ENCODE measurements at regions not wholly inside any gene's neighbourhood (a gene's known extent, or its start where the extent isn't known, plus 50 kb on each side); places are given as distances from the start of the nearest gene placed in this dataset.

DNA sequence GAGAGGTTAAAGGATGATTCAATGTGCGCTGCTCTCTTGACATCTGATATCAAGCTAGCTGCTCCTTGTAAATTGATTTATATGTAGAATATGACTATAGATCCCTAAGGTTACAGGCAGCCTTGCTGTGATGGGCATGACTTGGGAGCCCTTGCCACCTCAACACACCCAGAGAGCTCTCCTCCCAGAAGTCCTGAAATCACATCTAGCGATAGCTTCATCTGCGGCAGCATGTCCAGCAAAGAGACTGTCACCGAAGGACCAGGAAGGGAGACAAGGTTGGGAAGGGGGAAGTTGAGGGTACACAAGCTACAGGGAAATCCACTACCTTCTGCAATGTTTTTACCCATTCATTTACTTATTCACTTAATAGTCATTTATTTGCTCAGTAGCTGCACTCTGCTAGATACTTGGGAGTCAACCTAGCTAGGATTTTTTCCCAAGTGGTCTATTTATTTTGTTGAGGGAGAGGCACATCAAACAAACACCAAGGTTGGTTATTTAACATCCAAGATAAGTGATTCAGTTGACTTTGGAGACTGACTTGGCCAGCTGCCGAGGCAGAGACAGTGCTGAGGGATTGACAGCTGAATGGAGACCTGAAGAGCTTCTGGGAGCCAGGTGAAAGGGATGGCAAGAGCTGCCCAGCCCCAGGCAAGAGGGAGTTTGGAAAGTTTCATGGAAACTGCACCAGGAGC is 205.8 kb upstream of the IL12A start (continued):
- TF ChIP-seq ZNF138 (tag by site-specific recombination; IDR thresholded peaks at IDR 0.05; ENCODE audit: borderline replicate concordance): no peak
- no peak for TF ChIP-seq SETDB1 (IDR thresholded peaks at IDR 0.05; ENCODE audit: insufficient read length, low read length)
- TF ChIP-seq ZNF701 (tag by site-specific recombination; IDR thresholded peaks at IDR 0.05): no peak

DNA sequence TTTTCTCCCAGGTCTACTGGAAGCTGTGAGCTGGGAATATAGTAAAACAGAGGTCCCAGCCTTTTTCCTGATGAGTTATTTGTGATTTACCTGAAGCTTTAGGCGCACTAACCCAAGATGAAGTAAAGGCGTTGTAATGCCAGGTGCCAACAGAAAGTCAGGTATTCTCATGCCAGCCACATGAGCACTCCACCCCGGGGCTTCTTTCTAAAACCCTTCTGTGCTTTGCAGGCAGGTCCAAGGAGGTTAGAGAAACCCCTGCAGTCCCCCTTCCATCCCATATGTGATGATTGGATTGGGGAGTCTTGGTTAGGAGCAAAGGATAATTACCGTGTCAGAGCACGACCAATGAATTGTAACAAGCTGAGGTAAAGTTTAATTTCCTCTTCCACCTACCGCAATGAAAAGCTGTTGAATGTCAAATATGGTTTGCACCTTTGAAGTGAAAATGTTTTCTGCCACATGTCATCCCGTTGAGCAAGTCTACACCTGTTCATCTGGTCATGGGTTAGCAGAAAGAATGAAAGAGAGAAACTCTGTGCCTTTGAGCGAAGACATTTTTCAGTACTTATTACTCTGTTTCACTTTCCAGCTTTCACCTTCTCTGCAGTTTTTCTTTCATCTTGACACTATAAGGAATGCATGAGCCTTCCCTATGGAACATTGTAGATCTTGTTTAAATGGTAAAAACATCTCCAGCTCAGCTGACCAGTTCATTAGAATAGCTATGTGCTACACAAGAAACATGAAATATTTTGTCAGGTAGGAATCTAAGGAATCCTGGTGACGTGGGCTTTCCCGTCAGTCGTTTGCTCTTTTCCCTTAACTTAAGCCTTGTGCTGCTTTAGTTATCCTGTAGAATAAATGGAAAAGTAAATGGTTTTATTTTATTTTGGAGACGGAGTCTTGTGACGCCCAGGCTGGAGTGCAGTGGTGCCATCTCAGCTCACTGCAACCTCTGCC is 204.6 kb upstream of the IL12A start:
- H3K4me1 ChIP-seq (ENCODE audit: control insufficient read depth, insufficient read depth, low read length): peaks cover 56% of the 10 kb centered on the region
- no peak overlapping the region for H3K27ac ChIP-seq (ENCODE audit: extremely low read depth, low read depth, low read length)
- H3K9me3 ChIP-seq (ENCODE audit: control insufficient read depth, insufficient read depth, low read depth, low read length): no peaks in the 10 kb centered on the region
- TF ChIP-seq ZNF585B (tag by site-specific recombination; IDR thresholded peaks at IDR 0.05) (no peak), ZNF449 (tag by site-specific recombination; IDR thresholded peaks at IDR 0.05) (no peak), ZNF366 (tag by site-specific recombination; conservative IDR thresholded peaks at IDR 0.05) (no peak), ZNF664 (tag by site-specific recombination; IDR thresholded peaks at IDR 0.05) (no peak), SCRT2 (tag by site-specific recombination; IDR thresholded peaks at IDR 0.05) (peak; percentile 74), WT1 (tag by site-specific recombination; IDR thresholded peaks at IDR 0.05) (peak; percentile 68), SP7 (tag by site-specific recombination; IDR thresholded peaks at IDR 0.05) (0 out of 2 replicates have a peak, but pooled peaks have one; percentile 22), ZNF391 (tag by site-specific recombination; IDR thresholded peaks at IDR 0.05; ENCODE audit: borderline replicate concordance, low read depth) (no peak), ZNF548 (tag by site-specific recombination; IDR thresholded peaks at IDR 0.05) (no peak), PRDM1 (tag by site-specific recombination; IDR thresholded peaks at IDR 0.05) (peak; percentile 90), TRIM28 (IDR thresholded peaks at IDR 0.05; ENCODE audit: borderline replicate concordance, low read length) (no peak), SETDB1 (IDR thresholded peaks at IDR 0.05; ENCODE audit: insufficient read length, low read length) (no peak), ZNF341 (tag by site-specific recombination; IDR thresholded peaks at IDR 0.05; ENCODE audit: low read depth) (no peak), ZNF654 (tag by site-specific recombination; IDR thresholded peaks at IDR 0.05; ENCODE audit: low read depth) (no peak)
- TF ChIP-seq, protein P1, sequence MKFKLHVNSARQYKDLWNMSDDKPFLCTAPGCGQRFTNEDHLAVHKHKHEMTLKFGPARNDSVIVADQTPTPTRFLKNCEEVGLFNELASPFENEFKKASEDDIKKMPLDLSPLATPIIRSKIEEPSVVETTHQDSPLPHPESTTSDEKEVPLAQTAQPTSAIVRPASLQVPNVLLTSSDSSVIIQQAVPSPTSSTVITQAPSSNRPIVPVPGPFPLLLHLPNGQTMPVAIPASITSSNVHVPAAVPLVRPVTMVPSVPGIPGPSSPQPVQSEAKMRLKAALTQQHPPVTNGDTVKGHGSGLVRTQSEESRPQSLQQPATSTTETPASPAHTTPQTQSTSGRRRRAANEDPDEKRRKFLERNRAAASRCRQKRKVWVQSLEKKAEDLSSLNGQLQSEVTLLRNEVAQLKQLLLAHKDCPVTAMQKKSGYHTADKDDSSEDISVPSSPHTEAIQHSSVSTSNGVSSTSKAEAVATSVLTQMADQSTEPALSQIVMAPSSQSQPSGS (tag by site-specific recombination; IDR thresholded peaks at IDR 0.05; ENCODE audit: low read depth): no peak
- TF ChIP-seq, protein P2, sequence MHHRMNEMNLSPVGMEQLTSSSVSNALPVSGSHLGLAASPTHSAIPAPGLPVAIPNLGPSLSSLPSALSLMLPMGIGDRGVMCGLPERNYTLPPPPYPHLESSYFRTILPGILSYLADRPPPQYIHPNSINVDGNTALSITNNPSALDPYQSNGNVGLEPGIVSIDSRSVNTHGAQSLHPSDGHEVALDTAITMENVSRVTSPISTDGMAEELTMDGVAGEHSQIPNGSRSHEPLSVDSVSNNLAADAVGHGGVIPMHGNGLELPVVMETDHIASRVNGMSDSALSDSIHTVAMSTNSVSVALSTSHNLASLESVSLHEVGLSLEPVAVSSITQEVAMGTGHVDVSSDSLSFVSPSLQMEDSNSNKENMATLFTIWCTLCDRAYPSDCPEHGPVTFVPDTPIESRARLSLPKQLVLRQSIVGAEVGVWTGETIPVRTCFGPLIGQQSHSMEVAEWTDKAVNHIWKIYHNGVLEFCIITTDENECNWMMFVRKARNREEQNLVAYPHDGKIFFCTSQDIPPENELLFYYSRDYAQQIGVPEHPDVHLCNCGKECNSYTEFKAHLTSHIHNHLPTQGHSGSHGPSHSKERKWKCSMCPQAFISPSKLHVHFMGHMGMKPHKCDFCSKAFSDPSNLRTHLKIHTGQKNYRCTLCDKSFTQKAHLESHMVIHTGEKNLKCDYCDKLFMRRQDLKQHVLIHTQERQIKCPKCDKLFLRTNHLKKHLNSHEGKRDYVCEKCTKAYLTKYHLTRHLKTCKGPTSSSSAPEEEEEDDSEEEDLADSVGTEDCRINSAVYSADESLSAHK (tag by site-specific recombination; IDR thresholded peaks at IDR 0.05): no peak
- H3K36me3 ChIP-seq (ENCODE audit: control insufficient read depth in 2 of 2, insufficient read depth in 1 of 2, low read length in 2 of 2): no peaks in the 10 kb centered on the region
- CTCF ChIA-PET: interaction anchor here (0.7 to 4.5 kb wide), 6 partner anchors 14 to 168 kb away, joined by 3 to 21 read pairs (median 3); no protein-coding TSS in a partner anchor
- POLR2A ChIA-PET: no interaction called here
- no peak overlapping the region for H3K4me3 ChIP-seq (ENCODE audit: low read depth, low read length)

Data from HEK293 (cell line).